ENCODE measurements at regions not wholly inside any gene's neighbourhood (a gene's known extent, or its start where the extent isn't known, plus 50 kb on each side); places are given as distances from the start of the nearest gene placed in this dataset.

- TF ChIP-seq EZH2phosphoT487 (IDR thresholded peaks at IDR 0.05; ENCODE audit: low read depth) (no peak), CTCF (IDR thresholded peaks at IDR 0.05; ENCODE audit: low read depth, low read length) (no peak)
- H4K20me1 ChIP-seq (ENCODE audit: insufficient read depth, low read length) = no peaks in the 10 kb centered on the region
- no peak overlapping the region for H3K27ac ChIP-seq (ENCODE audit: low read length)
- H3K4me1 ChIP-seq (ENCODE audit: low read length) = no peaks in the 10 kb centered on the region
- H3K9ac ChIP-seq (ENCODE audit: low read length) = no peak overlapping the region
- no peaks in the 10 kb centered on the region for H3K36me3 ChIP-seq (replicated peaks; ENCODE audit: low read depth, low read length)
- no peak overlapping the region for H3K4me3 ChIP-seq (ENCODE audit: low read length)
- H3K9me3 ChIP-seq (ENCODE audit: insufficient read depth, low read length) = no peaks in the 10 kb centered on the region
- no peak overlapping the region for H3K4me2 ChIP-seq (ENCODE audit: low read length)
- no peak overlapping the region for H2AFZ ChIP-seq (ENCODE audit: low read depth, low read length)
- H3K79me2 ChIP-seq (ENCODE audit: low read length) = no peaks in the 10 kb centered on the region
- H3K27me3 ChIP-seq (ENCODE audit: low read depth, low read length) = no peaks in the 10 kb centered on the region
Observed at GRCh38 chrX:148424570-148424969, 75.8 kb upstream of the AFF2 start.

DNA sequence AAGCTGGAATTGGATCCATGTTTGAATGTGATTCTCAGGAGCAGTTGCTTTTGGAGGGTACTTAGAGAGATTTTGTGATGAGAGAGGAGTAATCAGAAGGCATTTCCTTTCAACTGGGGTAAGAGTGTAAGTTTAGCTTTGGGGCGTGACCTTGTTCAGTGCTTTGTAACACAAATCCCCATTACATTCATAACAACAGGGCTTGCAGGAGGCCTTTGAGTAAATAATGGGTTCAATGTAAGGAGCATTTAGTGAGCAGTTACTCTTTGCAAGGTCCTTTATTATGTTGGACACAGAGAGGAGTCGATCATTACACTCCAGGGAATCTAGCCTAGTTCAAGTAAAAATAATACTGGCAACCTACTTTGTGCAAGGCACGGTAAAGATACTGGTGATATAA is 74.0 kb upstream of the AFF2 start:
- Histone ChIP-seq H3K4me3 (ENCODE audit: low read length) (no peak overlapping the region), H3K4me2 (ENCODE audit: low read length) (no peak overlapping the region)

GRCh38 chrX:148441387-148441786 is 59.0 kb upstream of the AFF2 start:
- H3K4me3 ChIP-seq (ENCODE audit: low read length) = no peak overlapping the region
- H3K9me3 ChIP-seq (ENCODE audit: insufficient read depth, low read length) = no peaks in the 10 kb centered on the region
- no peak overlapping the region for H3K9ac ChIP-seq (ENCODE audit: low read length)
- H3K79me2 ChIP-seq (ENCODE audit: low read length) = no peaks in the 10 kb centered on the region
- TF ChIP-seq EZH2phosphoT487 (IDR thresholded peaks at IDR 0.05; ENCODE audit: low read depth) = no peak
- TF ChIP-seq CTCF (IDR thresholded peaks at IDR 0.05; ENCODE audit: low read depth, low read length) = no peak
- H4K20me1 ChIP-seq (ENCODE audit: insufficient read depth, low read length) = no peaks in the 10 kb centered on the region
- no peaks in the 10 kb centered on the region for H3K4me1 ChIP-seq (ENCODE audit: low read length)
- H3K27me3 ChIP-seq (ENCODE audit: low read depth, low read length) = 0 out of 2 replicates have a peak, but pooled peaks cover 2% of the 10 kb centered on the region
- H3K27ac ChIP-seq (ENCODE audit: low read length) = no peak overlapping the region
- no peaks in the 10 kb centered on the region for H3K36me3 ChIP-seq (replicated peaks; ENCODE audit: low read depth, low read length)
- no peak overlapping the region for H2AFZ ChIP-seq (ENCODE audit: low read depth, low read length)
- H3K4me2 ChIP-seq (ENCODE audit: low read length) = no peak overlapping the region

More for the DNA sequence above, 74.0 kb upstream of the AFF2 start:
- TF ChIP-seq CTCF (IDR thresholded peaks at IDR 0.05; ENCODE audit: low read depth, low read length) (no peak), EZH2phosphoT487 (IDR thresholded peaks at IDR 0.05; ENCODE audit: low read depth) (no peak)
- Histone ChIP-seq H3K4me1 (ENCODE audit: low read length) (no peaks in the 10 kb centered on the region), H3K9ac (ENCODE audit: low read length) (no peak overlapping the region), H3K36me3 (replicated peaks; ENCODE audit: low read depth, low read length) (no peaks in the 10 kb centered on the region), H4K20me1 (ENCODE audit: insufficient read depth, low read length) (no peaks in the 10 kb centered on the region), H3K9me3 (ENCODE audit: insufficient read depth, low read length) (no peaks in the 10 kb centered on the region), H2AFZ (ENCODE audit: low read depth, low read length) (no peak overlapping the region), H3K27me3 (ENCODE audit: low read depth, low read length) (no peaks in the 10 kb centered on the region), H3K79me2 (ENCODE audit: low read length) (no peaks in the 10 kb centered on the region), H3K27ac (ENCODE audit: low read length) (no peak overlapping the region)

DNA sequence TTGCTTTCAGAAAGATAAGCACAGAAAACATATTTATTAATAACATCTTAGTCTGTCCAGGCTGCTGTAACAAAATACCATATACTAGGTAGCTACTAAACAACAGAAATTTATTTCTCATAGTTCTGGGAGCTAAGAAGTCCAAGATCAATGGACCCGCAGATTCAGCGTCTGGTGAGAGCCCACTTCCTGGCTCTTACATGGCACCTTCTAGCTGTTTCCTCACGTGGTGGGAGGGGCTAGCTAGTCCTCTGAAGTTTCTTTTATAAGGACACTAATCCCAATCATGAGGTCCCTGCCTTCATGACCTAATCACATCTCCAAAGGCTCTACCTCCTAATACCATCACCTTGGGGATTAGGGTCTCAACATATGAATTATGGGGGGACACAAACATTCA is 57.2 kb upstream of the AFF2 start:
- TF ChIP-seq CTCF (IDR thresholded peaks at IDR 0.05; ENCODE audit: low read depth, low read length) (no peak), EZH2phosphoT487 (IDR thresholded peaks at IDR 0.05; ENCODE audit: low read depth) (no peak)
- no peaks in the 10 kb centered on the region for H4K20me1 ChIP-seq (ENCODE audit: insufficient read depth, low read length)
- peaks cover 3% of the 10 kb centered on the region; the same call in 1 of the 2 replicates for H3K4me1 ChIP-seq (ENCODE audit: low read length)
- no peak overlapping the region for H2AFZ ChIP-seq (ENCODE audit: low read depth, low read length)
- no peak overlapping the region for H3K27ac ChIP-seq (ENCODE audit: low read length)
- no peaks in the 10 kb centered on the region for H3K36me3 ChIP-seq (replicated peaks; ENCODE audit: low read depth, low read length)
- no peak overlapping the region for H3K4me2 ChIP-seq (ENCODE audit: low read length)
- no peaks in the 10 kb centered on the region for H3K79me2 ChIP-seq (ENCODE audit: low read length)
- H3K9me3 ChIP-seq (ENCODE audit: insufficient read depth, low read length) = no peaks in the 10 kb centered on the region
- no peak overlapping the region for H3K9ac ChIP-seq (ENCODE audit: low read length)
- peaks cover 11% of the 10 kb centered on the region; the same call in 1 of the 2 replicates for H3K27me3 ChIP-seq (ENCODE audit: low read depth, low read length)
- no peak overlapping the region for H3K4me3 ChIP-seq (ENCODE audit: low read length)
